Superior temporal gyrus (tissue), 1 donor: ENCODE measurements at regions not wholly inside any gene's neighbourhood (a gene's known extent, or its start where the extent isn't known, plus 50 kb on each side); places are given as distances from the start of the nearest gene placed in this dataset.

Experiments used
- DNase-seq: peaks from one replicate; pipeline ENCODE4 v3.0.0-alpha.2; 2016; ENCODE audit errors: extremely low spot score

- DNase-seq = no peak
Measured at GRCh38 chr10:126847666-126848065, 57.6 kb upstream of the DOCK1 start.

GRCh38 chr10:126849646-126850045 is 55.6 kb upstream of the DOCK1 start:
- DNase-seq = no peak

- DNase-seq = no peak
Measured at GRCh38 chr10:126851414-126852108, 53.7 kb upstream of the DOCK1 start.

GRCh38 chr10:126854726-126855495 is 50.3 kb upstream of the DOCK1 start:
- no peak for DNase-seq
